VCaP (cell line): ENCODE measurements at regions not wholly inside any gene's neighbourhood (a gene's known extent, or its start where the extent isn't known, plus 50 kb on each side); places are given as distances from the start of the nearest gene placed in this dataset.

ENCODE experiments used
- H3K27ac ChIP-seq: fragments of 450-650 bp; 2 replicates; pipeline ENCODE4 v1.5.1; 2017
- TF ChIP-seq, protein P1 (sequence below): fragments of 450-650 bp; conservative IDR thresholded peaks from 2 replicates; pipeline ENCODE4 v1.5.1; 2017; ENCODE audit warnings: mild to moderate bottlenecking, moderate library complexity

DNA sequence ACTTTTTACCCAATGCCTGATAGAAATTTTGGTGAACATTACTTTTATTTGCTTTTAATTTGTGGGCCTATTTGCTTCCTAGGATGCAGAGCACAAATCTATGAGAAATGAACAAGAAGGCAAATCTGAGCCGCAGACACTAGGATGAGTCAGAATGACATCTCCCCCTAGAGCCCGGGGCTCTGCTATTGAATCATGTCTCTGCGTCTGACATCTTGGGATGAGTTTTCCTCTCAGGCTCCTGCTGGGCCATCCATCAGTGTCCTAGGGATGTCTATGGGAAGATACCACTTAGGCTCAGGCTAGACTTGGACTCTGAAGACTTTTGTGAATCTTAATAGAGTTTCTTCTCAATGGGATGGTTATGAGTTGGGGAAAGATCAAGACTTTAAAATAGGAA, 157.3 kb upstream of the MTPN start:
- TF ChIP-seq, protein P1, sequence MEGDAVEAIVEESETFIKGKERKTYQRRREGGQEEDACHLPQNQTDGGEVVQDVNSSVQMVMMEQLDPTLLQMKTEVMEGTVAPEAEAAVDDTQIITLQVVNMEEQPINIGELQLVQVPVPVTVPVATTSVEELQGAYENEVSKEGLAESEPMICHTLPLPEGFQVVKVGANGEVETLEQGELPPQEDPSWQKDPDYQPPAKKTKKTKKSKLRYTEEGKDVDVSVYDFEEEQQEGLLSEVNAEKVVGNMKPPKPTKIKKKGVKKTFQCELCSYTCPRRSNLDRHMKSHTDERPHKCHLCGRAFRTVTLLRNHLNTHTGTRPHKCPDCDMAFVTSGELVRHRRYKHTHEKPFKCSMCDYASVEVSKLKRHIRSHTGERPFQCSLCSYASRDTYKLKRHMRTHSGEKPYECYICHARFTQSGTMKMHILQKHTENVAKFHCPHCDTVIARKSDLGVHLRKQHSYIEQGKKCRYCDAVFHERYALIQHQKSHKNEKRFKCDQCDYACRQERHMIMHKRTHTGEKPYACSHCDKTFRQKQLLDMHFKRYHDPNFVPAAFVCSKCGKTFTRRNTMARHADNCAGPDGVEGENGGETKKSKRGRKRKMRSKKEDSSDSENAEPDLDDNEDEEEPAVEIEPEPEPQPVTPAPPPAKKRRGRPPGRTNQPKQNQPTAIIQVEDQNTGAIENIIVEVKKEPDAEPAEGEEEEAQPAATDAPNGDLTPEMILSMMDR = no peak
- no peak overlapping the region for H3K27ac ChIP-seq

DNA sequence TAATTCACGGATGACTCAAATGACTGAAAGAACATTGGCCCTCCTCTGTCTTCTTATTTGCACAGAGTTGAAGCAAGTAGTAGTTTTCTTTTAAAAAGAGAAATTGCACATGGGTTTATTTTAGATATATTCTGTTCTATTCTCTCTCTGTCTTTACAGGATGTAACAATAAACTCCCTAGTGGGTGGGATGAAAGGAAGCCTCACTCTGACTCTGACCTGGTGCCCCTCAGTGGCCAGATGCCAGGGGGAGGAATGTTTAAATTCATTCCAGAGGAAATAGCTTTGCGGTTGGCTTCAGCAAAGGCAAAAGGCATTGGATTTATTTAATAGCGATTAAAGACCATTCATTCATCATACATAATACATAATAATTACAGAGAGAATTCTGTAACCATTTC, 156.4 kb upstream of the MTPN start:
- H3K27ac ChIP-seq = no peak overlapping the region
- TF ChIP-seq, protein P1 = no peak

DNA sequence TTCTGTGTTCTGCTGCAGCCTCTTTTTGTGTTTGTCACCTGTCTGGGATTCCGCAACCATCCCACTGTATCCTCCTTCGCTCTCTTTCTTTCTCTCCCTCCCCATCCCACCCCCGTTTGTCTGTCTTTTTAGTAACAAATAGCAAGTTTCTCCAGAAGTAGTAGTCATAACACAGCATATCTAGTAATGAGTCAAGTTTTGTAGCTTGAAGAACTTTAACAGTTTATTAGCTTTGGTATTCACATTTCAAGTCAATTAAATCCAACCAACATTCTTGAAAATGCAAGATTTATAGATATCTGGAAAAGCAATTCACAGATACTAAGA, 154.1 kb upstream of the MTPN start:
- H3K27ac ChIP-seq = no peak overlapping the region
- TF ChIP-seq, protein P1 = no peak

DNA sequence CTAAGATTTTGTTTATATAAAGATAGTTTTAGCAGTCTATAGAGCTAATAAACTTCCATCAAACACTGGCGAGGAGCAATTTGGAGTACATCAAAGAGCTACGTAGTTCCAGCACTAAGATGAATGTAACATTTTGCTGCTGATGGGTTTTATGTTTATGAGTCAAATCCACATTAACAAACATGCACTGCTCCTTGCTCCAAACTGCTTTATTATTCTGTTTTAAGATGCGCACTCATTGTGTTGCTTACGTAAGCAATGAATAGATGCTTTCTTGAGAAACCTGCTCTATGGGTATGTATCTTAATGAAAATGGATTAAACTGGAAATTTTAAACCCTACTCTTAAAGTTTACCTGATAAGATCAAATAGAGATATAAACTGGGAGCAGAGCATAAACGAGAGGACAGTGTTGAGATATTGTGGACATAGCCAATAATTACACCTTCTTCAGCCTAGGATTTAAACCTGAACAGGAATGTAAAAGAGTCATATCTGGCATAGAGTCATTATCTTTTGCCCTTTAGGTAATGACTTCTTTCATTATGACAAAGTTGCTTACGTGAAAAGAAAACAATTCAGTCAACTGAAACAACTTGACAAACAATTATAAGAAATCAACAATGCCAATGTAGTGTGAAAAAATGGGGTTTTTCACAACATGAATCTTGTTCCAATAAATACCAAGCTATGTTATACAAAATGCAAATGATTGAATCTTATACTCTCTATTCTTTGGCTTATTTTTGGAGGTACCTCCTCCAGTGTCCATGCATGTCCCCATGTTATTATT, 153.5 kb upstream of the MTPN start:
- TF ChIP-seq, protein P1 = no peak
- no peak overlapping the region for H3K27ac ChIP-seq

DNA sequence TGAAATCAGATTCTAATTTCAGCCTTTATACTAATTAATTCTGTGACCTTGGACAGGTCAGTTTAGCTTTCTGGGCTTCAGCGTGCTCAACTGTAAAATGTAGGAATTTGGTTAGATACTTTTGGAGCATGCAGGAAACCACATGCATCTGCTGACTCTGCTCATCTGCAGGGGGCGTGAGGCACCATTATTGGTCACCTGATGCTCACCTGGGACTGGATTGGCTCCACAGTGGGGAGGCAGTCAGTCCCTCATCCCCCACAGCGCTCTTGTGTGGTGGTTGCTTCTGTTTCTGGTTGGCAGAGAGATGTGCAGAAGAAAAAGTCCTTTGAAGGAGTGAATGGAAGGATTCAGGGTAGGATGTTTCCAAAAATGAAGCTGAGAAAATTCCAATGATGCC, 150.9 kb upstream of the MTPN start:
- TF ChIP-seq, protein P1 = no peak
- no peak overlapping the region for H3K27ac ChIP-seq

DNA sequence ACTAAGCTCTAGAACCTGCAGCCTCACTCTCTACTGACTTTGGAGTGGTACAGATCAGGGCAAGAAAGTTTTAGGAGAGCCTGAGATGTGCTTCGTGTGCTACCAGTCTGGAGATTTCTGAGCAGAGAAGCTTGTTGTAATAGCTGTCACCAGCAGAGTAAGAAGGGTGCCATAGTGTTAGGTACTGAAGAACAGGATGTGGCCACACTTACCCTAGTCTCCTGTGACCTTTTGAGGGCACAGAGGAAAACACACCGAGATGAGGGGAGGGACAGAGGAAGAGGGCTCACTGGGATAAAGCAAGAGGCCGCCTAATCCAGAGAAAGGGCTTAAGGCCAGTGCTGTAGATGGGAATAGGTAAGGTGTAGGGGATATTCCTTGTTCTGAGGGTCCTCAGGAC, 146.2 kb upstream of the MTPN start:
- no peak overlapping the region for H3K27ac ChIP-seq
- TF ChIP-seq, protein P1 = no peak

DNA sequence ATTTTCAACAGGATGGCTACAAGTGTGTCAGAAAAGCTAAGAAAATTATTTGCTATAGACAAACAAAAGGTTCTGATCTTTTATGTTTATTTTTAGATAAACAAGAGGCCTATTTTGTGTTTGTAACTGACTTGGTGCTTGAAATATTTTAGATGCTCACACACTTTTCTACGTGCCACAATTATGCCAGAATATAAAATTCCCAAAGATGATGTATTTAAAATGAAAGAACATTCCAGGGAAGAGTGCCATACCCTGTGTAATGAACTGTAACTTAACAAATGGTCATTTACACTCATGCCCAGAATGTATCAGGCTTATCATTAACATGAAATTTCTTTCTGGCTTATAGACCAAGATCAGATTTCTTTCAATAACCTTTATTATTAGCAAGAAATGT, 144.9 kb upstream of the MTPN start:
- TF ChIP-seq, protein P1 = no peak
- H3K27ac ChIP-seq = no peak overlapping the region
